Muscle layer of colon (tissue), 2 donors: ENCODE measurements at regions not wholly inside any gene's neighbourhood (a gene's known extent, or its start where the extent isn't known, plus 50 kb on each side); places are given as distances from the start of the nearest gene placed in this dataset.

Source experiments
- H3K27ac ChIP-seq: one replicate; pipeline ENCODE4 v1.7.0; 2013; ENCODE audit warnings: low read depth, mild to moderate bottlenecking, low read length, moderate library complexity
- H3K27me3 ChIP-seq, 2 donors: one replicate each; pipeline ENCODE4 v1.7.0; 2013; ENCODE audit warnings: low read length in 2 of 2, mild to moderate bottlenecking in 2 of 2; ENCODE audit not compliant: insufficient read depth in 2 of 2, control insufficient read depth in 1 of 2
- H3K36me3 ChIP-seq: one replicate; pipeline ENCODE4 v1.7.0; 2013; ENCODE audit warnings: mild to moderate bottlenecking, low read length; ENCODE audit not compliant: insufficient read depth
- H3K4me1 ChIP-seq: one replicate; pipeline ENCODE4 v1.7.0; 2013; ENCODE audit warnings: mild to moderate bottlenecking, low read length; ENCODE audit not compliant: insufficient read depth
- H3K4me3 ChIP-seq, 2 donors: one replicate each; pipeline ENCODE4 v1.7.0; 2013; ENCODE audit warnings: low read length in 2 of 2, low read depth in 1 of 2, mild to moderate bottlenecking in 1 of 2, moderate library complexity in 1 of 2
- H3K9ac ChIP-seq: one replicate; pipeline ENCODE4 v1.7.0; 2013; ENCODE audit warnings: low read length
- H3K9me3 ChIP-seq: one replicate; pipeline ENCODE4 v1.7.0; 2013; ENCODE audit warnings: mild to moderate bottlenecking, low read length
- donor health status: abdominal sarcoma.
- donor health status: Adenocarcinoma of cecum.

- no peaks in the 10 kb centered on the region for H3K27me3 ChIP-seq
- no peak overlapping the region for H3K9ac ChIP-seq
- H3K27ac ChIP-seq, result no peak overlapping the region
- no peaks in the 10 kb centered on the region for H3K36me3 ChIP-seq
- H3K9me3 ChIP-seq, result no peaks in the 10 kb centered on the region
- no peaks in the 10 kb centered on the region for H3K4me1 ChIP-seq
- H3K4me3 ChIP-seq, result no peak overlapping the region
These were observed 263.3 kb downstream of the TMEM167A start for GRCh38 chr5:82813861-82814260.

- Histone ChIP-seq H3K9me3 (no peaks in the 10 kb centered on the region), H3K27me3 (no peaks in the 10 kb centered on the region), H3K36me3 (no peaks in the 10 kb centered on the region), H3K4me1 (no peaks in the 10 kb centered on the region), H3K9ac (no peak overlapping the region), H3K27ac (no peak overlapping the region), H3K4me3 (no peak overlapping the region)
These were observed 264.6 kb downstream of the TMEM167A start for GRCh38 chr5:82812575-82812974.

- Histone ChIP-seq H3K4me1 (no peaks in the 10 kb centered on the region), H3K36me3 (no peaks in the 10 kb centered on the region), H3K27me3 (no peaks in the 10 kb centered on the region), H3K9ac (no peak overlapping the region), H3K27ac (no peak overlapping the region), H3K9me3 (no peaks in the 10 kb centered on the region), H3K4me3 (no peak overlapping the region)
These were observed 265.7 kb downstream of the TMEM167A start for GRCh38 chr5:82811490-82811889.

GRCh38 chr5:82809420-82810143, 267.6 kb downstream of the TMEM167A start:
- Histone ChIP-seq H3K27me3 (no peaks in the 10 kb centered on the region), H3K36me3 (no peaks in the 10 kb centered on the region), H3K9ac (no peak overlapping the region), H3K4me3 (no peak overlapping the region), H3K9me3 (no peaks in the 10 kb centered on the region), H3K4me1 (no peaks in the 10 kb centered on the region), H3K27ac (no peak overlapping the region)

- Histone ChIP-seq H3K9ac (no peak overlapping the region), H3K36me3 (no peaks in the 10 kb centered on the region), H3K27ac (no peak overlapping the region), H3K27me3 (no peaks in the 10 kb centered on the region), H3K4me1 (no peaks in the 10 kb centered on the region), H3K9me3 (no peaks in the 10 kb centered on the region), H3K4me3 (no peak overlapping the region)
These were observed 268.2 kb downstream of the TMEM167A start for GRCh38 chr5:82808960-82809359.

- Histone ChIP-seq H3K9ac (no peak overlapping the region), H3K4me1 (no peaks in the 10 kb centered on the region), H3K36me3 (no peaks in the 10 kb centered on the region), H3K27ac (no peak overlapping the region), H3K4me3 (no peak overlapping the region), H3K9me3 (no peaks in the 10 kb centered on the region), H3K27me3 (no peaks in the 10 kb centered on the region)
These were observed 270.2 kb downstream of the TMEM167A start for GRCh38 chr5:82807021-82807420.

GRCh38 chr5:82806513-82806912, 270.7 kb downstream of the TMEM167A start:
- H3K27ac ChIP-seq, result no peak overlapping the region
- no peaks in the 10 kb centered on the region for H3K36me3 ChIP-seq
- no peaks in the 10 kb centered on the region for H3K9me3 ChIP-seq
- no peaks in the 10 kb centered on the region for H3K4me1 ChIP-seq
- H3K27me3 ChIP-seq, result no peaks in the 10 kb centered on the region
- H3K9ac ChIP-seq, result no peak overlapping the region
- H3K4me3 ChIP-seq, result no peak overlapping the region

- Histone ChIP-seq H3K4me3 (no peak overlapping the region), H3K27me3 (no peaks in the 10 kb centered on the region), H3K9ac (no peak overlapping the region), H3K36me3 (no peaks in the 10 kb centered on the region), H3K9me3 (no peaks in the 10 kb centered on the region), H3K4me1 (no peaks in the 10 kb centered on the region), H3K27ac (no peak overlapping the region)
These were observed 273.0 kb downstream of the TMEM167A start for GRCh38 chr5:82804155-82804690.

- no peaks in the 10 kb centered on the region for H3K36me3 ChIP-seq
- H3K9me3 ChIP-seq, result no peaks in the 10 kb centered on the region
- no peak overlapping the region for H3K27ac ChIP-seq
- no peaks in the 10 kb centered on the region for H3K27me3 ChIP-seq
- H3K4me3 ChIP-seq, result no peak overlapping the region
- no peaks in the 10 kb centered on the region for H3K4me1 ChIP-seq
- H3K9ac ChIP-seq, result no peak overlapping the region
These were observed 274.2 kb downstream of the TMEM167A start for GRCh38 chr5:82802954-82803353.

GRCh38 chr5:82800826-82801225, 276.4 kb downstream of the TMEM167A start:
- no peaks in the 10 kb centered on the region for H3K4me1 ChIP-seq
- no peaks in the 10 kb centered on the region for H3K36me3 ChIP-seq
- H3K27ac ChIP-seq, result no peak overlapping the region
- no peaks in the 10 kb centered on the region for H3K27me3 ChIP-seq
- H3K9ac ChIP-seq, result no peak overlapping the region
- H3K9me3 ChIP-seq, result no peaks in the 10 kb centered on the region
- H3K4me3 ChIP-seq, result no peak overlapping the region

- Histone ChIP-seq H3K4me3 (no peak overlapping the region), H3K4me1 (no peaks in the 10 kb centered on the region), H3K27ac (no peak overlapping the region), H3K9ac (no peak overlapping the region), H3K9me3 (no peaks in the 10 kb centered on the region), H3K27me3 (no peaks in the 10 kb centered on the region), H3K36me3 (no peaks in the 10 kb centered on the region)
These were observed 277.7 kb downstream of the TMEM167A start for GRCh38 chr5:82799361-82800077.
